WTC11 (cell line): ENCODE measurements at regions not wholly inside any gene's neighbourhood (a gene's known extent, or its start where the extent isn't known, plus 50 kb on each side); places are given as distances from the start of the nearest gene placed in this dataset.

Experiments used
- EMX1 ChIP-seq: fragments of 250-450 bp; sonication (Bioruptor Pico); IDR thresholded peaks from 2 replicates; pipeline ENCODE4 v1.8.0; 2021; ENCODE audit warnings: mild to moderate bottlenecking
- GTF2I ChIP-seq: fragments of 250-450 bp; sonication (Bioruptor Pico); conservative IDR thresholded peaks from 2 replicates; pipeline ENCODE4 v1.4.0; 2021; ENCODE audit warnings: mild to moderate bottlenecking
- TF ChIP-seq, protein P1 (sequence below): fragments of 200-600 bp; IDR thresholded peaks from 2 replicates; pipeline ENCODE4 v1.8.0; 2022; ENCODE audit warnings: antibody characterized with exemption

DNA sequence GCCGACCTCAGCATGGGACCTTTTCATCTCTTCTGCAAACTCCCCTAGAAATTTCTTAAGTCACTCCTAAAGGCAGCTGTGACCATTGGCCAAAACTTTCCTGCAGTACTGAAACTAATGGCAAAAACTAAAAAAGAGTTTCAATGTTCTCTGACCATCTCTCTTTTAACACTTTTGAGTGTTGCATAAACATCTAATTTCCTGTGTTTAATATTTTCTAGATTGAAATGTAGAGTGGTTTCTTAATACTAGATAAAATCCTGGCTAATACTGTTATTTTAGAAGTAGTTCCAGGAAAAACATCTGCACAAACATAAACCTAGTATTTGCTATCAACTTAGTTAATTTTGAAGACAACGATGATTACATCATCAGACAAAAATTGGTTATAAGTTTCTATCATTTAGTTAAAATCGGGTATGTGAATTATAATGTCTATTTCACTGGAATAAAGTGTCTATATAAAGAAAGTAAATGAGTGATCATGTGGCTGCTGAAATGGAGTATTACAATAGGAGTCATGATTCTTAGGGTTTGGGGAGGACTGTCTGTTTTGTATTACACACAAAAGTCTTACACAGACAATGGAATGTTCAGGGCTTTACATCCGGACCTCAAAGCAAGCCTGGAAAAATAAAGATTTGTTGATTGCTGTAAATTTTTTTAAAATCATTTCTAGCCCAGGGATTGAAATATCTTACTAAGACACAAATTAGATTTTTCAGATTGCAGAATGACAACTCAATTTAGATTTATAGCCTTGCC, 1323.4 kb downstream of the C4orf33 start:
- TF ChIP-seq EMX1 = no peak
- TF ChIP-seq, protein P1, sequence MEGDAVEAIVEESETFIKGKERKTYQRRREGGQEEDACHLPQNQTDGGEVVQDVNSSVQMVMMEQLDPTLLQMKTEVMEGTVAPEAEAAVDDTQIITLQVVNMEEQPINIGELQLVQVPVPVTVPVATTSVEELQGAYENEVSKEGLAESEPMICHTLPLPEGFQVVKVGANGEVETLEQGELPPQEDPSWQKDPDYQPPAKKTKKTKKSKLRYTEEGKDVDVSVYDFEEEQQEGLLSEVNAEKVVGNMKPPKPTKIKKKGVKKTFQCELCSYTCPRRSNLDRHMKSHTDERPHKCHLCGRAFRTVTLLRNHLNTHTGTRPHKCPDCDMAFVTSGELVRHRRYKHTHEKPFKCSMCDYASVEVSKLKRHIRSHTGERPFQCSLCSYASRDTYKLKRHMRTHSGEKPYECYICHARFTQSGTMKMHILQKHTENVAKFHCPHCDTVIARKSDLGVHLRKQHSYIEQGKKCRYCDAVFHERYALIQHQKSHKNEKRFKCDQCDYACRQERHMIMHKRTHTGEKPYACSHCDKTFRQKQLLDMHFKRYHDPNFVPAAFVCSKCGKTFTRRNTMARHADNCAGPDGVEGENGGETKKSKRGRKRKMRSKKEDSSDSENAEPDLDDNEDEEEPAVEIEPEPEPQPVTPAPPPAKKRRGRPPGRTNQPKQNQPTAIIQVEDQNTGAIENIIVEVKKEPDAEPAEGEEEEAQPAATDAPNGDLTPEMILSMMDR = no peak
- no peak for TF ChIP-seq GTF2I (CRISPR knock-in tag)
